IMR-90 (cell line): ENCODE measurements at regions not wholly inside any gene's neighbourhood (a gene's known extent, or its start where the extent isn't known, plus 50 kb on each side); places are given as distances from the start of the nearest gene placed in this dataset.

ENCODE experiments used
- ATAC-seq: fragments of 200-7000 bp; cut with Tn5 transposase; 2 replicates; pipeline ENCODE4 v1.9.1; 2020; ENCODE audit warnings: low read depth, mild to moderate bottlenecking, moderate library complexity
- BruUV-seq: library from RNA; stranded (reverse); fragments of 400-500 nt; replicated peaks from 2 replicates; lab custom pipeline; 2021; lab: Mats Ljungman, UMichigan
- CTCF ChIA-PET: fragments of 300-600 bp; formaldehyde crosslinking; extraction: SDS; loops from one replicate; lab custom pipeline; 2021; ENCODE audit warnings: antibody characterized with exemption; lab: Yijun Ruan, JAX
- POLR2A ChIA-PET: fragments of 300-600 bp; sonication (Branson Sonifier 250); formaldehyde crosslinking; loops from one replicate; lab custom pipeline; 2022; ENCODE audit warnings: antibody characterized with exemption; ENCODE audit not compliant: unreplicated experiment; lab: Charles Lee
- DNase-seq: peaks from one replicate; pipeline ENCODE4 v3.0.0; 2013
- H2AFZ ChIP-seq: replicated peaks from 2 replicates; pipeline ENCODE3; 2013; ENCODE audit warnings: low read length, mild to moderate bottlenecking; ENCODE audit not compliant: poor library complexity
- H2AK5ac ChIP-seq: 2 replicates; pipeline ENCODE4 v1.6.1; 2013; ENCODE audit warnings: low read depth, low read length, inconsistent platforms
- H2AK9ac ChIP-seq: replicated peaks from 2 replicates; pipeline ENCODE3; 2013; ENCODE audit warnings: mild to moderate bottlenecking, low read depth, low read length, moderate library complexity; ENCODE audit not compliant: poor library complexity
- H2BK120ac ChIP-seq: 2 replicates; pipeline ENCODE4 v1.6.1; 2013; ENCODE audit warnings: low read depth, low read length, inconsistent platforms
- H2BK15ac ChIP-seq: 3 replicates; pipeline ENCODE4 v1.6.1; 2013; ENCODE audit warnings: low read depth, low read length, inconsistent platforms
- H2BK20ac ChIP-seq: 2 replicates; pipeline ENCODE4 v1.6.1; 2013; ENCODE audit warnings: low read depth, mild to moderate bottlenecking, inconsistent platforms, low read length, moderate library complexity
- H2BK5ac ChIP-seq: 2 replicates; pipeline ENCODE4 v1.6.1; 2013; ENCODE audit warnings: mild to moderate bottlenecking, low read depth, low read length, inconsistent platforms; ENCODE audit not compliant: poor library complexity, severe bottlenecking
- H3K14ac ChIP-seq: replicated peaks from 2 replicates; pipeline ENCODE4 v1.6.1; 2013; ENCODE audit warnings: low read depth, low read length, inconsistent platforms
- H3K18ac ChIP-seq: 2 replicates; pipeline ENCODE4 v1.6.1; 2013; ENCODE audit warnings: low read depth, low read length, control low read depth
- H3K23ac ChIP-seq: 2 replicates; pipeline ENCODE4 v1.6.1; 2013; ENCODE audit warnings: low read depth, low read length, inconsistent platforms
- H3K27ac ChIP-seq: 2 replicates; pipeline ENCODE4 v1.5.1; 2013; ENCODE audit warnings: mild to moderate bottlenecking, control low read depth, low read length; ENCODE audit not compliant: insufficient read depth
- H3K27me3 ChIP-seq: 2 replicates; pipeline ENCODE4 v1.6.1; 2013; ENCODE audit warnings: low read length; ENCODE audit not compliant: control insufficient read depth, insufficient read depth
- H3K36me3 ChIP-seq: 2 replicates; pipeline ENCODE4 v1.6.1; 2013; ENCODE audit warnings: low read length, mixed read lengths; ENCODE audit not compliant: control insufficient read depth, insufficient read depth
- H3K4ac ChIP-seq: 2 replicates; pipeline ENCODE4 v1.6.1; 2013; ENCODE audit warnings: low read depth, low read length, inconsistent platforms
- H3K4me1 ChIP-seq: 2 replicates; pipeline ENCODE4 v1.6.1; 2013; ENCODE audit warnings: low read length, mixed read lengths; ENCODE audit not compliant: control insufficient read depth, insufficient read depth
- H3K4me2 ChIP-seq: 2 replicates; pipeline ENCODE4 v1.6.1; 2013; ENCODE audit warnings: low read depth, mild to moderate bottlenecking, control low read depth, low read length, moderate library complexity
- H3K4me3 ChIP-seq: 2 replicates; pipeline ENCODE4 v1.5.1; 2013; ENCODE audit warnings: low read depth, mild to moderate bottlenecking, control low read depth, low read length, moderate library complexity; ENCODE audit not compliant: insufficient read depth
- H3K56ac ChIP-seq: 2 replicates; pipeline ENCODE4 v1.6.1; 2013; ENCODE audit warnings: low read length, inconsistent platforms; ENCODE audit not compliant: insufficient read depth; ENCODE audit errors: extremely low read depth
- H3K79me1 ChIP-seq, 2 experiments: 2 replicates each; pipeline ENCODE4 v1.6.1; 2013; ENCODE audit warnings: low read length in 2 of 2, inconsistent platforms in 1 of 2, low read depth in 1 of 2
- H3K9ac ChIP-seq: 2 replicates; pipeline ENCODE4 v1.6.1; 2013; ENCODE audit warnings: low read depth, low read length, control low read depth
- H3K9me1 ChIP-seq: 2 replicates; pipeline ENCODE4 v1.6.1; 2013; ENCODE audit warnings: low read length, inconsistent platforms; ENCODE audit not compliant: insufficient read depth
- H3K9me3 ChIP-seq: 2 replicates; pipeline ENCODE4 v1.6.1; 2013; ENCODE audit warnings: low read length; ENCODE audit not compliant: control insufficient read depth, insufficient read depth
- H4K20me1 ChIP-seq: 2 replicates; pipeline ENCODE4 v1.6.1; 2013; ENCODE audit warnings: low read length, inconsistent platforms; ENCODE audit not compliant: insufficient read depth
- H4K5ac ChIP-seq: 2 replicates; pipeline ENCODE4 v1.6.1; 2013; ENCODE audit warnings: mild to moderate bottlenecking, low read depth, low read length, control low read depth
- H4K8ac ChIP-seq, 2 experiments: 2 replicates each; pipeline ENCODE4 v1.6.1; 2013; ENCODE audit warnings: low read depth in 2 of 2, low read length in 2 of 2, control low read depth in 1 of 2, inconsistent platforms in 1 of 2
- H4K91ac ChIP-seq: 2 replicates; pipeline ENCODE4 v1.6.1; 2013; ENCODE audit warnings: low read depth, low read length, inconsistent platforms; ENCODE audit not compliant: insufficient read depth
- BHLHE40 ChIP-seq: fragments of 150-350 bp; IDR thresholded peaks from 2 replicates; pipeline ENCODE4 v1.6.1; 2016; ENCODE audit warnings: mild to moderate bottlenecking, low read depth, low read length
- CEBPB ChIP-seq: IDR thresholded peaks from 2 replicates; pipeline ENCODE4 v1.6.1; 2012; ENCODE audit warnings: low read depth, low read length, improper control_type of control experiment
- CHD1 ChIP-seq: IDR thresholded peaks from 2 replicates; pipeline ENCODE4 v1.6.1; 2012; ENCODE audit warnings: low read depth, low read length, improper control_type of control experiment
- CTCF ChIP-seq: conservative IDR thresholded peaks from 2 replicates; pipeline ENCODE4 v1.5.1; 2012; ENCODE audit warnings: mild to moderate bottlenecking, low read depth, low read length, improper control_type of control experiment
- ELK1 ChIP-seq: fragments of 150-350 bp; IDR thresholded peaks from 2 replicates; pipeline ENCODE4 v1.6.1; 2016; ENCODE audit warnings: low read depth, mild to moderate bottlenecking, low read length, moderate library complexity, borderline replicate concordance
- FOS ChIP-seq: fragments of 150-350 bp; IDR thresholded peaks from 2 replicates; pipeline ENCODE4 v1.6.1; 2016; ENCODE audit warnings: low read depth, low read length
- MAFK ChIP-seq: IDR thresholded peaks from 2 replicates; pipeline ENCODE4 v1.6.1; 2012; ENCODE audit warnings: low read depth, low read length, improper control_type of control experiment
- MAZ ChIP-seq: IDR thresholded peaks from 2 replicates; pipeline ENCODE4 v1.6.1; 2012; ENCODE audit warnings: low read depth, mild to moderate bottlenecking, low read length, improper control_type of control experiment, moderate library complexity, borderline replicate concordance
- MXI1 ChIP-seq: IDR thresholded peaks from 2 replicates; pipeline ENCODE4 v1.6.1; 2012; ENCODE audit warnings: low read depth, mild to moderate bottlenecking, low read length, moderate library complexity, borderline replicate concordance
- NFE2L2 ChIP-seq: fragments of 150-350 bp; IDR thresholded peaks from 2 replicates; pipeline ENCODE4 v1.6.1; 2016; ENCODE audit warnings: low read depth, mild to moderate bottlenecking, low read length
- POLR2A ChIP-seq: IDR thresholded peaks from 2 replicates; pipeline ENCODE4 v1.6.1; 2012; ENCODE audit warnings: mild to moderate bottlenecking, low read depth, low read length
- RAD21 ChIP-seq: IDR thresholded peaks from 2 replicates; pipeline ENCODE4 v1.6.1; 2012; ENCODE audit warnings: low read length, improper control_type of control experiment
- RCOR1 ChIP-seq: IDR thresholded peaks from 2 replicates; pipeline ENCODE4 v1.6.1; 2012; ENCODE audit warnings: mild to moderate bottlenecking, low read length, improper control_type of control experiment; ENCODE audit not compliant: insufficient replicate concordance
- RFX5 ChIP-seq: IDR thresholded peaks from 2 replicates; pipeline ENCODE4 v1.8.0; 2012; ENCODE audit warnings: low read depth, mild to moderate bottlenecking, low read length, moderate library complexity
- SMC3 ChIP-seq: fragments of 150-350 bp; IDR thresholded peaks from 2 replicates; pipeline ENCODE4 v1.6.1; 2016; ENCODE audit warnings: low read depth, mild to moderate bottlenecking, antibody characterized with exemption, low read length, moderate library complexity
- WGBS, 2 experiments: methylation state at CpG; one replicate each; pipeline versions ENCODE4 v1.1.5 to v1.1.7; 2013; ENCODE audit warnings: missing lambda C conversion rate in 2 of 2; ENCODE audit not compliant: insufficient read length in 1 of 2; ENCODE audit errors: extremely low coverage in 2 of 2; 5-methylcytosine and 5-hydroxymethylcytosine counted together
- dilution Hi-C: fragments of 300-500 bp; cut with HindIII; formaldehyde crosslinking; loops from one replicate; pipeline ENCODE4 v1.14.3; 2018; ENCODE audit warnings: low sequenced_read_pairs; ENCODE audit not compliant: unreplicated experiment
- in situ Hi-C: fragments of 300-500 bp; cut with MboI; formaldehyde crosslinking; loops from 3 replicates; pipeline ENCODE4 v1.14.3; 2019; ENCODE audit warnings: low sequenced_read_pairs, inconsistent platforms, mixed read lengths
- intact Hi-C: fragments of 100-400 bp; cut with micrococcal nuclease; formaldehyde crosslinking; loops from 2 replicates; pipeline ENCODE4 v1.10.0; 2022
- TF ChIP-seq, protein P1 (sequence below): fragments of 150-350 bp; IDR thresholded peaks from 2 replicates; pipeline ENCODE4 v1.6.1; 2017; ENCODE audit warnings: mild to moderate bottlenecking, antibody characterized with exemption, low read length, low read depth

DNA sequence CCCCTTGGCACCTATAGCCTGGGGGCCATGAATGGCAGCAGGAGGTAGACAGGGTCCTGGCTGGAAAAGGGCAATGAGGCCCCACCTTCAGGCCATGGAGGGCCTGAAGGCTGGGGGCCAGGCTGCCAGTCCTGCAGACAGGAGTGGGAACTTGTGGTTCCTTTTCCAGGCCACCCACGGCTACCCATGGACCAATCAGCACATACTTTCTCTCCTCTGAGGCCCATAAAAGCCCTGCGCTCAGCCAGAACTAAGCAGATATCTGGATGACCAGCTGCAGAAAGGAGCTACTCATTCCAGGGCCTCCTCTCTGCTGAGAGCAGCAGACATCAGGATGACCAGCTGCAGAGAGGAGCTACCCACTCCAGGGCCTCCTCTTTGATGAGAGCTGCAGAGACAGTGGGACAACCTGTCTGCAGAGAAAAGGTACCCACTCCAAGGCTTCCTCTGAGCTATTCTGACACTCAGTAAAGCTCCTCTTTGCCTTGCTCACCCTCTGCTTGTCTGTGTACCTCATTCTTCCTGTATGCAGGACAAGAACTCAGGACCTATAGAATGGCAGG, 67.2 kb downstream of the NAA11 start:
- dilution Hi-C loops (no loop called here), in situ Hi-C loops (no loop called here), intact Hi-C loops (no loop called here)
- H3K14ac ChIP-seq = no peak overlapping the region
- no peak overlapping the region for H2AK9ac ChIP-seq
- no peak for ATAC-seq
- no peak overlapping the region for H3K18ac ChIP-seq
- no CpG with 5 or more reads among the region's 2 CpGs for WGBS, 2 experiments
- H4K5ac ChIP-seq = no peak overlapping the region
- no peak overlapping the region for H2BK120ac ChIP-seq
- no peak overlapping the region for H2AFZ ChIP-seq
- no peak overlapping the region for H3K9ac ChIP-seq
- no peak for DNase-seq
- no peaks in the 10 kb centered on the region for H3K4me1 ChIP-seq
- no peak overlapping the region for H3K23ac ChIP-seq
- H2BK5ac ChIP-seq = no peak overlapping the region
- H3K79me1 ChIP-seq = no peaks in the 10 kb centered on the region
- no peak overlapping the region for H3K27ac ChIP-seq
- H4K20me1 ChIP-seq = no peaks in the 10 kb centered on the region
- H3K4me3 ChIP-seq = no peak overlapping the region
- no peak overlapping the region for H3K56ac ChIP-seq
- POLR2A ChIA-PET = no interaction called here
- CTCF ChIA-PET = no interaction called here
- BruUV-seq = no TSS peak
- H4K91ac ChIP-seq = no peak overlapping the region
- H3K9me1 ChIP-seq = no peaks in the 10 kb centered on the region
- H3K9me3 ChIP-seq = no peaks in the 10 kb centered on the region
- no peak for TF ChIP-seq ELK1
- TF ChIP-seq POLR2A = no peak
- no peak for TF ChIP-seq NFE2L2
- no peak for TF ChIP-seq CTCF
- no peak for TF ChIP-seq RAD21
- no peak for TF ChIP-seq CHD1
- TF ChIP-seq FOS = no peak
- no peak for TF ChIP-seq BHLHE40
- no peak for TF ChIP-seq MAZ
- no peak for TF ChIP-seq RCOR1
- no peak for TF ChIP-seq MAFK
- TF ChIP-seq SMC3 = no peak
- TF ChIP-seq CEBPB = no peak
- no peak for TF ChIP-seq MXI1
- TF ChIP-seq, protein P1, sequence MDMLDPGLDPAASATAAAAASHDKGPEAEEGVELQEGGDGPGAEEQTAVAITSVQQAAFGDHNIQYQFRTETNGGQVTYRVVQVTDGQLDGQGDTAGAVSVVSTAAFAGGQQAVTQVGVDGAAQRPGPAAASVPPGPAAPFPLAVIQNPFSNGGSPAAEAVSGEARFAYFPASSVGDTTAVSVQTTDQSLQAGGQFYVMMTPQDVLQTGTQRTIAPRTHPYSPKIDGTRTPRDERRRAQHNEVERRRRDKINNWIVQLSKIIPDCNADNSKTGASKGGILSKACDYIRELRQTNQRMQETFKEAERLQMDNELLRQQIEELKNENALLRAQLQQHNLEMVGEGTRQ = no peak
- no peak for TF ChIP-seq RFX5
- H2AK5ac ChIP-seq = no peak overlapping the region
- H3K27me3 ChIP-seq = no peaks in the 10 kb centered on the region
- H2BK20ac ChIP-seq = no peak overlapping the region
- H4K8ac ChIP-seq = no peak overlapping the region
- no peaks in the 10 kb centered on the region for H3K36me3 ChIP-seq
- H3K4ac ChIP-seq = no peak overlapping the region
- H3K4me2 ChIP-seq = no peak overlapping the region
- no peak overlapping the region for H2BK15ac ChIP-seq
